Lung (tissue), 11 donors: ENCODE measurements at regions not wholly inside any gene's neighbourhood (a gene's known extent, or its start where the extent isn't known, plus 50 kb on each side); places are given as distances from the start of the nearest gene placed in this dataset.
"Not testable (repeated sequence)": the region's sequence is repeated elsewhere in the genome, so short reads cannot be mapped to it uniquely, and the experiment has no call there.

Source experiments
- ATAC-seq: fragments of 200-7000 bp; cut with Tn5 transposase; one replicate; pipeline ENCODE4 v1.9.1; 2020; ENCODE audit warnings: moderate number of reproducible peaks; ENCODE audit not compliant: insufficient read depth, low FRiP score
- DNase-seq, 3 donors: peaks; one replicate each; pipeline ENCODE4 v3.0.0-alpha.2; 2013 to 2017
- H3K27ac ChIP-seq, 2 donors: one replicate each; pipeline ENCODE4 v1.5.1; 2013; ENCODE audit warnings: mild to moderate bottlenecking in 2 of 2, moderate library complexity in 2 of 2, control low read depth in 1 of 2, inconsistent platforms in 1 of 2, low read depth in 1 of 2, low read length in 1 of 2
- H3K27me3 ChIP-seq, 3 donors: one replicate each; pipeline ENCODE4 v1.5.1; 2013; ENCODE audit warnings: low read length in 2 of 3; ENCODE audit not compliant: control insufficient read depth in 3 of 3, insufficient read depth in 3 of 3
- H3K36me3 ChIP-seq, 4 donors: one replicate each; pipeline ENCODE4 v1.5.1; 2013; ENCODE audit warnings: low read length in 4 of 4, mild to moderate bottlenecking in 1 of 4, moderate library complexity in 1 of 4; ENCODE audit not compliant: control insufficient read depth in 4 of 4, insufficient read depth in 4 of 4
- H3K4me1 ChIP-seq, 5 donors: one replicate each; pipeline ENCODE4 v1.5.1; 2013; ENCODE audit warnings: low read length in 5 of 5, mild to moderate bottlenecking in 2 of 5, moderate library complexity in 1 of 5; ENCODE audit not compliant: control insufficient read depth in 5 of 5, insufficient read depth in 5 of 5
- H3K4me3 ChIP-seq: one replicate; pipeline ENCODE4 v1.5.1; 2013; ENCODE audit warnings: mild to moderate bottlenecking, control low read depth, moderate library complexity
- H3K9ac ChIP-seq, 2 donors: one replicate each; pipeline ENCODE4 v1.5.1; 2013; ENCODE audit warnings: low read length in 2 of 2, control low read depth in 1 of 2; ENCODE audit not compliant: insufficient read depth in 1 of 2
- H3K9me3 ChIP-seq, 4 donors: one replicate each; pipeline ENCODE4 v1.5.1; 2013; ENCODE audit warnings: low read length in 3 of 4, mild to moderate bottlenecking in 1 of 4, moderate library complexity in 1 of 4; ENCODE audit not compliant: control insufficient read depth in 4 of 4, insufficient read depth in 3 of 4
- CTCF ChIP-seq: IDR thresholded peaks from 2 replicates; pipeline ENCODE4 v1.5.1; 2012; ENCODE audit warnings: mild to moderate bottlenecking; ENCODE audit errors: control extremely low read depth, extremely low read depth
- WGBS, 2 donors: extraction: QIAGEN DNeasy Blood & Tissue Kit; methylation state at CpG; one replicate each; pipeline ENCODE4 v1.1.7; 2013; 5-methylcytosine and 5-hydroxymethylcytosine counted together
- donor health status: control.
- donor health status: control.
- donor health status: Bipolar disorder and iron deficiency.
- donor health status: healthy.
- donor health status: DM: yes; HTN: yes; CAD: no.

GRCh38 chr2:131584380-131584779, 56.7 kb downstream of the CCDC74A start:
- Histone ChIP-seq H3K27ac (no peak overlapping the region), H3K9ac (no peak overlapping the region), H3K27me3 (no peaks in the 10 kb centered on the region), H3K4me3 (no peak overlapping the region), H3K4me1 (no peaks in the 10 kb centered on the region), H3K9me3 (no peaks in the 10 kb centered on the region), H3K36me3 (no peaks in the 10 kb centered on the region)
- no peak for ATAC-seq
- DNase-seq = no peak
- WGBS, 2 donors = 77 to 83% methylated on average over 3 of the region's 3 CpGs
- TF ChIP-seq CTCF = no peak

- Histone ChIP-seq H3K36me3 (no peaks in the 10 kb centered on the region), H3K4me1 (no peaks in the 10 kb centered on the region), H3K9ac (no peak overlapping the region), H3K27me3 (no peaks in the 10 kb centered on the region), H3K27ac (no peak overlapping the region), H3K4me3 (no peak overlapping the region), H3K9me3 (no peaks in the 10 kb centered on the region)
- WGBS, 2 donors = 72 to 81% methylated on average over 4 of the region's 4 CpGs
- ATAC-seq (no peak), DNase-seq (no peak)
- TF ChIP-seq CTCF = no peak
Observed at GRCh38 chr2:131584940-131585339, 57.3 kb downstream of the CCDC74A start.

- DNase-seq = no peak
- no peak for TF ChIP-seq CTCF
- Histone ChIP-seq H3K4me3 (no peak overlapping the region), H3K27ac (no peak overlapping the region), H3K4me1 (no peaks in the 10 kb centered on the region), H3K36me3 (no peaks in the 10 kb centered on the region), H3K9me3 (peaks cover 0 to 6% (median 0%) of the 10 kb centered on the region in 4 donors), H3K9ac (no peak overlapping the region), H3K27me3 (no peaks in the 10 kb centered on the region)
- ATAC-seq = no peak
- 68 to 73% methylated on average over 5 of the region's 5 CpGs for WGBS, 2 donors
Observed at GRCh38 chr2:131588152-131588873, 60.6 kb downstream of the CCDC74A start.

- DNase-seq, H3K27me3 ChIP-seq, H3K9me3 ChIP-seq, H3K4me3 ChIP-seq, H3K27ac ChIP-seq, H3K9ac ChIP-seq, H3K36me3 ChIP-seq, ATAC-seq, H3K4me1 ChIP-seq: not testable (repeated sequence)
- 88% methylated on average over 5 to 6 of the region's 6 CpGs for WGBS, 2 donors
Observed at GRCh38 chr2:131589126-131589525, 61.4 kb downstream of the CCDC74A start.
